Fibroblast of peridontal ligament (primary cell): ENCODE measurements at regions not wholly inside any gene's neighbourhood (a gene's known extent, or its start where the extent isn't known, plus 50 kb on each side); places are given as distances from the start of the nearest gene placed in this dataset.
"Not testable (repeated sequence)": the region's sequence is repeated elsewhere in the genome, so short reads cannot be mapped to it uniquely, and the experiment has no call there.

Experiments used
- DNase-seq: peaks from one replicate; pipeline ENCODE4 v3.0.0-alpha.2; 2010; ENCODE audit errors: extremely low read depth

- DNase-seq = no peak
These were observed 371.8 kb upstream of the RPS23 start for GRCh38 chr5:82649943-82650342.

DNA sequence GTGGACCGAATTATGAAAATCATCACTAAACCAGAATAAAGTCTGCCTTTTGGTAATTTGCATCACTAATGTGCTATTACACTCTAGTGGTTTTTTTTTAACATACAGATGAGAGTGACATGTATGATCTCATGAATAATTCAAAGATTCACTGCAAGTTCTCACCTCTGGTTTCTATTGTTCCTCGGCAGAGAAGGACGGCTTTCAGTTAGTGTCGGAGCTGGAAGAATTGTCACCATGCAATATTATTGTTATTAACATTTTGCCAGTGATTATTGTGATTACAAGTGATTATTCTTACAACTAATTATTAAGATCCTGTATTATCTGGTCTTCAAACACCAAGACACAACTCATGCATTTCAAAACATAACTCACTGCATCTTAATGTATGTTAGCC, 366.6 kb upstream of the RPS23 start:
- DNase-seq = no peak

- no peak for DNase-seq
These were observed 366.1 kb upstream of the RPS23 start for GRCh38 chr5:82644229-82644628.

GRCh38 chr5:82642313-82642712, 364.2 kb upstream of the RPS23 start:
- no peak for DNase-seq

DNA sequence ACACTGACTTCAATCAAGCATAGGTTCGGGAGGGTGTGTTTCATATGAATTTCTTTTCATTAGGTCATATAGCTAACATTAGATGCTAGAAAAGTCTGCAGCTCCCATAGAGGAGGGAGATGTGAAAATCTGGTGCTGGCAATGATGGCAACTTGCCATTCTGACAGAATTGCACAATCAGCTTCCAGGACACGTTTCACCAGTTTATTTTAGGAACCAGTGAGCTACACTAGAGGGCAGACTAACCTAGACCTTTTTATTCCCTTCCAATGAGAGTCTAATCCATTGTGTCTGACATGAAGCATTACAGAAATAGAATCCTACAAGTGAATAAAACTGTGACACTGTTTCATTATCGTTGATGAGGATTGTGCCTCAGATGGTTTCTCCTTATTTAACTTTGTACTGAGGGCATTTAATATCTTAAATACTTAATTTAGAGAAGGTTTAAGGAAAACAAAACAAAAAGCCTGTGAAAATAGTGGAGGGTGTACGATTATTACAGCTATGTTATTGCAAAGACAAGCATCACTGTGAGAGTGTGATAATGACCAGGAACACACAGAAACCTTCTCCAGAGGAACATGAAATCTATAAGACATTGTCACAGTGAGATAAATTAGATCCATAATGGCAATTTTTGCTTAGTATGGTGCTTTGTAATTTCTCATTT, 363.3 kb upstream of the RPS23 start:
- peak; percentile 97 for DNase-seq

DNA sequence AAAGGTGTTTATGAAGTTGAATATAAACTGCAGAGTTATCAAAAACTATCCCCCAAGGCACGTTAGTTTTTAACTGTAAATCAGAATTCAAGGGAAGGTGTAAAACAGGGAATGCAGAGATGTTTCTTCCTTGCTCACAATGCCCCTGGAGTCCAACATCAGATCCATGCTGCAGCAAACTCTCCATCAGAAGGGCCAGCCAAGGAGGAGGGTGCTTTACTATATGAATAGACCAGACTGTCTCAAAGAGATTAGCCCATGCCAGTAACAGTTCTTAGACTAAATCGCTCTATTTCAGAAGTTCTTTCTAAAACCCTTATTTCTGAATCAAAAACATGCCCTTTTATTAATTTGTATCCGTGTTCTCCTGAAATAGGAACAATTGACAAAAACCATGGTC, 362.8 kb upstream of the RPS23 start:
- DNase-seq = no peak

- DNase-seq = peak; percentile 82
These were observed 361.4 kb upstream of the RPS23 start for GRCh38 chr5:82639393-82640144.

DNA sequence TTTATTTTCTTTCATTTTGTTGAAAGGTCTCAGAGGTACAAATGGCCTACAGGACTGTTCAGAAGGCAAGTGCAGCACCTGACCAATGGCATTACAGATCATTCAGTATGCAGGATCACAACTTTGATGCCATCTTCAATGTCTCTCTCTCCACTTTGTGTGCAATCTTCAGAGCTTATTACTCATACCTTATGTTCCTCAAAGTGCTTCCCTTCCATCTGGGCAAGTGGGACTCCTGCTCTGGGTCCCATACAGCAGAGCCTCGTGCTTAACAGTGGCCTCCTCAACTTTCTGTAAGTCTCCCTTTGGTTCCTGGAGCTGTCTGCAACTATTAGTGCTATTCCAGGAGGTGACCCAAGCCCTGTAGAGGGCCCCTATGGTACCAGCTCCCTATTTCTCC, 358.4 kb upstream of the RPS23 start:
- DNase-seq = no peak

- peak; percentile 89 for DNase-seq
These were observed 357.6 kb upstream of the RPS23 start for GRCh38 chr5:82635561-82636288.

DNA sequence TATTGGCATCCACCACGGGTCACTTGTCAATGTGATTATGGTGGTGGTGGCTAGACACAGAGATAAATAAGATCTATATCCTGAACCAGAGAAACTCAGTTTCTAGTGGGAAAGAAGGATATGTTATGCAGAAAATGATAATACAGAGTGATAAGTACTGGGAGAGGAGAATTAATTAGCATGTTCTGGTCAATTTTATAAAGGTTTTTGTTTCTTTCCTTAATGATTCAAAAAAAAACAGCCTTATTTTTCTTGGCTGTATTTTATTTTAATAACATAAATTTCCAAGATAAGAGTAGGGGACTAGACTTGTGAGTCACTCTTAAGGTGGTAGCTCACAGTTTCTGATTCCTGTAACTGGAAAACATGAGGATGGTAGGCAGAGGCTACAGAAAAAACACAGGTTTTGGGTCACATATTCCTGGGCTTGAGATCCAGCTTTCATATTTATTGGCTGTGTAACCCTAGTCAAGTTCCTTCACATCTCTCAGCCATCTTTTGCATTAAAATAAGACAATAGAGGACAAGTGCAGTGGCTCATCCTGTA, 350.3 kb upstream of the RPS23 start:
- no peak for DNase-seq

DNA sequence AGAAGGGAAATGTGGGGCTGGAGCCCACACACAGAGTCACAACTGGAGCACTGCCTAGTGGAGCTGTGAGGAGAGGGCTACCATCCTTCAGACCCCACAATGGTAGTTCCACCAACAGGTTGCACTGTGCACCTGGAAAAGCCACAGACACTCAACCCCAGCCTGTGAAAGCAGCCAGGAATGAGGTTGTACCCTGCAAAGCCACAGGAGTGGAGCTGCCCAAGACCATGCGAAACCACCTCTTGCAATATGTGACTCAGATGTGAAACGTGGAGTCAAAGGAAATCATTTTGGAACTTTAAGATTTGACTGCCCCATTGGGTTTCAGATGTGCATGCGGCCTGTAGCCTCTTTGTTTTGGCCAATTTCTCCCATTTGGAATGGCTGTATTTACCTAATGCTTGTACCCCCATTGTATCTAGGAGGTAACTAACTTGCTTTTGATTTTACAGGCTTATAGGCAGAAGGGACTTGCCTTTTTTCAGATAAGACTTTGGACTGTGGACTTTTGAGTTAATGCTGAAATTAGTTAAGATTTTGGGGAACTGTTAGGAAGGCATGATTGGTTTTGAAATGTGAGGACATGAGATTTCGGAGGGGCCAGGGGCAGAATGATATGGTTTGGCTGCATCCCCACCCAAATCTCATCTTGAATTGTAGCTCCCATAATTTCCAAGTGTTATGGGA, 348.9 kb upstream of the RPS23 start:
- DNase-seq = not testable (repeated sequence)

GRCh38 chr5:82626012-82626411, 347.9 kb upstream of the RPS23 start:
- DNase-seq = not testable (repeated sequence)

DNA sequence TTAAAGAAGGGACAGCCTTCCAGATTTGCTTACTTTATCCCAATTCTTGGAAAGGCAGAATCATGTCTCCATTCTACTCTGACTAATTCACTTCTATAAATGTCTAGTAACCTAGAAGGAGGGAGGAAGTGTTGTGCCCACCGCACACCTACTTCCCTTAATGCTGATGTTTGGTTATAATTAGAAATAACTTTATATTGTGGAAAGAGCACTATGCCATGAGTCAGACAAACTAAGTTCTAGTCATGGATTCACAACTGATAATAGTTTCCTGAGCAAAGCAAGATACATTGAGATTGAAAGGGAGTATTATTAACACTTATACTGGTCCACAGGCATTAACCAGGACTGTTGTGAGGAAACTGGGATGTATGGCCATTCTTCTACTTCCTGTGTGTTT, 345.9 kb upstream of the RPS23 start:
- no peak for DNase-seq

DNA sequence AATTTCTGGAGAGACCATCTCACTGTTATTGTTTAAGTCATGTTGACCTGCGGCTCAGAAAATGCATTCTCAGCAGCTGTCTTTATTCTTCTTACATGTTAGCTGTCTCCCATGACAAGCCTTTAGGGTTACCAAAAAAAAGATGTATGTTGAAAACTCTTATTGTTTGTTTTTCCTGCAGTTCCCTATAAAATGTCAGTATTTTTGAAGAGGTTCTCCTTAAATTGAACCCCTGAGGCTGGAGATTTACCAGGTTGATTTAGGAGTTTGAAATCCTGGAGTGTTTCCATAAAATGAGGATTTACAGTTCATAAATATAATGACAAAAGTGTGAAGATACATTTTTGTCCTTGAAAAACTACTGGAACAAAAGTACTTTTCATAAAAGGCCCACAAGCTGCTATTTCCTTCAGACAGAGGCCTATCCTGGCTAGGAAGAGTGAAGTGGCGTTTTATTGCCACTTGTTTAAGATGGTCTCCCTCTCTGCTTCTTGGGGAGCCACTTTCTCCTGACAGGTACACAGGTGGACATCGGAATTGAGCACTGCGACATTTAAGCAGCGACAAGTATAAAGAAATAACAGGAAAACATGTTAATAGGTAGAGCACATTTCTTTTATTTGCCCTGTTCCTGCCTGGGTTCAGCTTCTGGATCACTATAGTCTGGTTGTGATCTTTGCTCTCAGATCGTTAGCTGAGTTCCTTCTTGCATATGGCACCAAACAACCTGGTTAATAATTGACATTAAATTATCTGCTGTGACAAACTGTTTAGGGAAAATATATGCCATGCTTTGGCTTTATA, 344.8 kb upstream of the RPS23 start:
- no peak for DNase-seq

DNA sequence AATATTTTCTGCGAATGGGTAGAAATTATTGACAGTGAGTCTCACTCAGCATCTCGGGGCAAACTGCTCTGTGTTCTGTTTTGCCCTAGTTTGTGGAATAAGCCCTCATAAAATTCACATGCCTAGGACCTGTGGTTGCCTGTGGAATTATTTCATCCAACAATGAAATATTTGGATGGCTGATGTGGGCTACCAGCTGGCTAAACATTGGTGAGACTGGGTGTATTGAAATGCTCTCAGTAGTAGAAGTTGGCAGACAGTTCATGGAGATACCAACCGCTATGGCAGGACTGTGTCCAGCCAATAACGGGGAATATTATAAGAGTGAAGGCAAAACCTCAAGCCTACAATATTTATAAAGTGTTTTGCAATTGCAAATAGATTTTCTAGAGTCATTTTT, 344.1 kb upstream of the RPS23 start:
- peak; percentile 42 for DNase-seq

GRCh38 chr5:82620957-82621600, 342.9 kb upstream of the RPS23 start:
- peak; percentile 62 for DNase-seq

GRCh38 chr5:82619097-82619496, 340.9 kb upstream of the RPS23 start:
- DNase-seq = no peak

GRCh38 chr5:82614706-82615105, 336.6 kb upstream of the RPS23 start:
- no peak for DNase-seq

- no peak for DNase-seq
These were observed 335.7 kb upstream of the RPS23 start for GRCh38 chr5:82613891-82614290.

DNA sequence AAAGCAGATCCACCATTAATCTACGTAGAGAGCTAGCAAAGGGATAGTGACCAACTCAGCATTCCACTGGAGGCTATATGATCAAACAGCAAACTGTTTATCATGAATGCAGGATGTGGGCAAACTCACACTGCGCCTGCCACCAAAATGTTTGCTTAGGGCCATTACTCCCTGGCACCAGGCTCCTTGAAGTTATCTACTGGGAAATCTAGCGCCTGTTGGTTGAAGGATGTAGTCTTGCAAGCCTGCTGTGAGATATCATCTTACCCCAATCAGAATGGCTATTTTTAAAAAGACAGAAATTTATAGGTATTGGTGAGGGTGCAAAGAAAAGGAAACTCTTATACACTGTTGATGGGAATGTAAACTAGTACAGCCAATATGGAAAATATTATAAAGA, 332.5 kb upstream of the RPS23 start:
- no peak for DNase-seq
